Endothelial cell of umbilical vein (primary cell): ENCODE measurements at regions not wholly inside any gene's neighbourhood (a gene's known extent, or its start where the extent isn't known, plus 50 kb on each side); places are given as distances from the start of the nearest gene placed in this dataset.
"Not testable (repeated sequence)": the region's sequence is repeated elsewhere in the genome, so short reads cannot be mapped to it uniquely, and the experiment has no call there.

Experiments
- BruUV-seq: library from RNA; stranded (reverse); fragments of 400-500 nt; replicated peaks from 2 replicates; lab custom pipeline; 2021; lab: Mats Ljungman, UMichigan
- CTCF ChIA-PET: fragments of 300-600, 350-600 bp; sonication (Branson Sonifier 250); formaldehyde crosslinking; loops from one replicate; lab custom pipeline; 2021; ENCODE audit warnings: antibody characterized with exemption, inconsistent platforms; lab: Charles Lee
- POLR2A ChIA-PET: fragments of 300-600, 350-600 bp; sonication (Branson Sonifier 250); formaldehyde crosslinking; loops from one replicate; lab custom pipeline; 2021; ENCODE audit warnings: antibody characterized with exemption, inconsistent platforms; lab: Charles Lee
- DNase-seq: peaks from one replicate; pipeline ENCODE4 v3.0.0-alpha.2; 2011; ENCODE audit warnings: low read depth, low spot score
- FAIRE-seq: peaks from 2 replicates; lab custom pipeline; 2011; peaks lifted over from hg19 to GRCh38; lab: Jason Lieb, UNC
- H2AFZ ChIP-seq: 2 replicates; pipeline ENCODE4 v1.6.0; 2012; ENCODE audit warnings: low read depth, low read length, control low read depth, inconsistent platforms
- H3K27ac ChIP-seq: 2 replicates; pipeline ENCODE4 v1.5.1; 2011; ENCODE audit warnings: low read depth, mild to moderate bottlenecking, control low read depth, low read length, moderate library complexity; ENCODE audit not compliant: insufficient read depth
- H3K27me3 ChIP-seq, 2 experiments: 2 replicates each; pipeline versions ENCODE4 v1.6.0 to v1.6.1; 2011; ENCODE audit warnings: low read length in 2 of 2, mixed read lengths in 1 of 2; ENCODE audit not compliant: control insufficient read depth in 2 of 2, insufficient read depth in 2 of 2
- H3K36me3 ChIP-seq, 2 experiments: 2 replicates in 1 of 2; 3 replicates in 1 of 2; pipeline ENCODE4 v1.5.1; 2011; ENCODE audit warnings: low read length in 2 of 2, mild to moderate bottlenecking in 1 of 2, moderate library complexity in 1 of 2; ENCODE audit not compliant: control insufficient read depth in 2 of 2, insufficient read depth in 2 of 2; ENCODE audit errors: extremely low read depth in 1 of 2
- H3K4me1 ChIP-seq: 3 replicates; pipeline ENCODE4 v1.5.1; 2011; ENCODE audit warnings: mild to moderate bottlenecking, low read length; ENCODE audit not compliant: control insufficient read depth, insufficient read depth; ENCODE audit errors: extremely low read depth
- H3K4me2 ChIP-seq: 2 replicates; pipeline ENCODE4 v1.6.1; 2011; ENCODE audit warnings: low read length, control low read depth, mixed read lengths; ENCODE audit not compliant: insufficient read depth
- H3K4me3 ChIP-seq, 3 experiments: fragments of 200-600 bp in 1 of 3; sonication (generic), shearing (Covaris generic) in 1 of 3; replicated peaks in 1 of 3; 2 replicates each; pipeline ENCODE4 v1.5.1; 2011 to 2016; ENCODE audit warnings: control low read depth in 3 of 3, low read length in 3 of 3, mild to moderate bottlenecking in 2 of 3, inconsistent platforms in 1 of 3, low read depth in 1 of 3, moderate library complexity in 1 of 3; ENCODE audit not compliant: insufficient read depth in 1 of 3
- H3K79me2 ChIP-seq: 2 replicates; pipeline ENCODE4 v1.6.0; 2012; ENCODE audit warnings: low read length, inconsistent platforms; ENCODE audit not compliant: control insufficient read depth, insufficient read depth
- H3K9ac ChIP-seq: replicated peaks from 2 replicates; pipeline ENCODE3; 2011; ENCODE audit warnings: low read length, control low read depth; ENCODE audit not compliant: insufficient read depth; ENCODE audit errors: extremely low read depth
- H3K9me1 ChIP-seq: replicated peaks from 3 replicates; pipeline ENCODE4 v1.6.0; 2011; ENCODE audit warnings: mild to moderate bottlenecking, low read length; ENCODE audit not compliant: control insufficient read depth, insufficient read depth; ENCODE audit errors: extremely low read depth
- H3K9me3 ChIP-seq: replicated peaks from 2 replicates; pipeline ENCODE4 v1.5.1; 2012; ENCODE audit warnings: low read length, inconsistent platforms; ENCODE audit not compliant: control insufficient read depth, insufficient read depth
- H4K20me1 ChIP-seq: replicated peaks from 2 replicates; pipeline ENCODE3; 2011; ENCODE audit warnings: mild to moderate bottlenecking, low read length; ENCODE audit not compliant: control insufficient read depth, insufficient read depth; ENCODE audit errors: extremely low read depth
- EZH2 ChIP-seq: IDR thresholded peaks from 2 replicates; pipeline ENCODE4 v1.6.1; 2012; ENCODE audit warnings: borderline replicate concordance, low read depth, mild to moderate bottlenecking, moderate library complexity, low read length, inconsistent platforms; ENCODE audit not compliant: severe bottlenecking
- FOS ChIP-seq: IDR thresholded peaks from 2 replicates; pipeline ENCODE4 v1.6.1; 2011; ENCODE audit warnings: mild to moderate bottlenecking, low read length, moderate library complexity, borderline replicate concordance; ENCODE audit not compliant: insufficient read depth
- GATA2 ChIP-seq: IDR thresholded peaks from 2 replicates; pipeline ENCODE4 v1.7.0; 2011; ENCODE audit warnings: low read depth, mild to moderate bottlenecking, moderate library complexity, mixed read lengths, low read length; ENCODE audit not compliant: insufficient read length, insufficient read depth
- JUN ChIP-seq: IDR thresholded peaks from 2 replicates; pipeline ENCODE4 v1.6.1; 2011; ENCODE audit warnings: borderline replicate concordance, low read depth; ENCODE audit not compliant: insufficient read length, insufficient read depth
- MYC ChIP-seq: IDR thresholded peaks from one replicate; pipeline ENCODE4 v1.6.1; 2011; ENCODE audit warnings: mild to moderate bottlenecking, low read depth, low read length
- POLR2A ChIP-seq: IDR thresholded peaks from 2 replicates; pipeline ENCODE4 v1.6.1; 2012; ENCODE audit warnings: low read depth, mild to moderate bottlenecking, control low read depth, low read length
- POLR2AphosphoS5 ChIP-seq: IDR thresholded peaks from 2 replicates; pipeline ENCODE4 v1.6.1; 2012; ENCODE audit warnings: low read depth, mild to moderate bottlenecking, control low read depth, low read length, moderate library complexity; ENCODE audit not compliant: insufficient read depth
- dilution Hi-C: fragments of 300-500 bp; cut with MboI; formaldehyde crosslinking; loops from one replicate; pipeline ENCODE4 v1.15.0; 2019; ENCODE audit warnings: low sequenced_read_pairs; ENCODE audit not compliant: extremely low pct_ligation_motif_present
- intact Hi-C: fragments of 100-400 bp; cut with micrococcal nuclease; formaldehyde crosslinking; loops from one replicate; pipeline ENCODE4 v1.10.0; 2022
- TF ChIP-seq, protein P1 (sequence below), 2 donors: IDR thresholded peaks; 1 replicate in 1 of 2; 2 replicates in 1 of 2; pipeline ENCODE4 v1.5.1; 2011; ENCODE audit warnings: low read length in 2 of 2, mild to moderate bottlenecking in 2 of 2, moderate library complexity in 2 of 2, control low read depth in 1 of 2, inconsistent platforms in 1 of 2, low read depth in 1 of 2; ENCODE audit not compliant: insufficient read depth in 1 of 2; ENCODE audit errors: extremely low read depth in 1 of 2
- TF ChIP-seq, protein P2 (sequence below): IDR thresholded peaks from 2 replicates; pipeline ENCODE4 v1.6.1; 2011; ENCODE audit not compliant: insufficient read depth, insufficient read length

DNA sequence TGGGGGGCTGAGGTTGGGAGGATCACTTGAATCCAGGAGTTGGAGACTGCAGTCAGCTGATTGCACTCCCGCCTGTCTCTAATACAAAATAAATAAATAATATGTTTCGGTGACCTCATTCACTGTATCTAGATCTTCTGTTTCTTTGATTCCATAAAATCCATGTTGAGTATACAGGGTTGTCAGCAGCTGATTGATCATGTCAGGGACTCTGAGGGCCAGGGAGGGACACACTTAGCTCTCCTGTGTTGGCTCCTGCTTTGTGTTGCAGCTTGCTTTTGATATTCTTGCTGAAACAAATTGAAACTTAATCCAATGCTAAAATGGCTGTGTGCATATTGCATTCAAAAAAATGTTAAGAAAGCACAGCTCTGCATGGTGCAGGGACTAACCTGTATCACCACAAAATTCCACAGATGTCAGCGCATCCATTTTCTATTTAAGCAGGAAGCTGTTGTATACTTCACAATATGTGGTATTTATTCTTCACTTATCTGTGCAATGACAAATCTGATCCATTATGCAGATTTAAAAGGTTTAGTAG is 454.5 kb downstream of the CDH11 start:
- H3K27me3 ChIP-seq: no peaks in the 10 kb centered on the region
- no peaks in the 10 kb centered on the region for H4K20me1 ChIP-seq
- no peak overlapping the region for H2AFZ ChIP-seq
- H3K9me3 ChIP-seq: no peaks in the 10 kb centered on the region
- no TSS peak for BruUV-seq
- H3K4me3 ChIP-seq: no peak overlapping the region
- H3K27ac ChIP-seq: no peak overlapping the region
- TF ChIP-seq EZH2 (no peak), JUN (no peak), POLR2A (no peak), FOS (no peak), POLR2AphosphoS5 (no peak), GATA2 (no peak), MYC (no peak)
- TF ChIP-seq, protein P1, sequence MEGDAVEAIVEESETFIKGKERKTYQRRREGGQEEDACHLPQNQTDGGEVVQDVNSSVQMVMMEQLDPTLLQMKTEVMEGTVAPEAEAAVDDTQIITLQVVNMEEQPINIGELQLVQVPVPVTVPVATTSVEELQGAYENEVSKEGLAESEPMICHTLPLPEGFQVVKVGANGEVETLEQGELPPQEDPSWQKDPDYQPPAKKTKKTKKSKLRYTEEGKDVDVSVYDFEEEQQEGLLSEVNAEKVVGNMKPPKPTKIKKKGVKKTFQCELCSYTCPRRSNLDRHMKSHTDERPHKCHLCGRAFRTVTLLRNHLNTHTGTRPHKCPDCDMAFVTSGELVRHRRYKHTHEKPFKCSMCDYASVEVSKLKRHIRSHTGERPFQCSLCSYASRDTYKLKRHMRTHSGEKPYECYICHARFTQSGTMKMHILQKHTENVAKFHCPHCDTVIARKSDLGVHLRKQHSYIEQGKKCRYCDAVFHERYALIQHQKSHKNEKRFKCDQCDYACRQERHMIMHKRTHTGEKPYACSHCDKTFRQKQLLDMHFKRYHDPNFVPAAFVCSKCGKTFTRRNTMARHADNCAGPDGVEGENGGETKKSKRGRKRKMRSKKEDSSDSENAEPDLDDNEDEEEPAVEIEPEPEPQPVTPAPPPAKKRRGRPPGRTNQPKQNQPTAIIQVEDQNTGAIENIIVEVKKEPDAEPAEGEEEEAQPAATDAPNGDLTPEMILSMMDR (IDR thresholded peaks at IDR 0.05; ENCODE audit: extremely low read depth in 1 of 2, insufficient read depth in 1 of 2, low read depth in 1 of 2, low read length in 2 of 2): no peak
- TF ChIP-seq, protein P2, sequence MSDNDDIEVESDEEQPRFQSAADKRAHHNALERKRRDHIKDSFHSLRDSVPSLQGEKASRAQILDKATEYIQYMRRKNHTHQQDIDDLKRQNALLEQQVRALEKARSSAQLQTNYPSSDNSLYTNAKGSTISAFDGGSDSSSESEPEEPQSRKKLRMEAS: no peak
- ChIA-PET CTCF (no interaction called here), POLR2A (no interaction called here)
- no peaks in the 10 kb centered on the region for H3K9me1 ChIP-seq
- H3K4me1 ChIP-seq: no peaks in the 10 kb centered on the region
- dilution Hi-C loops: no loop called here
- intact Hi-C loops: no loop called here
- no peak overlapping the region for H3K9ac ChIP-seq
- DNase-seq: no peak
- no peak for FAIRE-seq
- no peak overlapping the region for H3K4me2 ChIP-seq
- no peaks in the 10 kb centered on the region for H3K79me2 ChIP-seq
- no peaks in the 10 kb centered on the region for H3K36me3 ChIP-seq

DNA sequence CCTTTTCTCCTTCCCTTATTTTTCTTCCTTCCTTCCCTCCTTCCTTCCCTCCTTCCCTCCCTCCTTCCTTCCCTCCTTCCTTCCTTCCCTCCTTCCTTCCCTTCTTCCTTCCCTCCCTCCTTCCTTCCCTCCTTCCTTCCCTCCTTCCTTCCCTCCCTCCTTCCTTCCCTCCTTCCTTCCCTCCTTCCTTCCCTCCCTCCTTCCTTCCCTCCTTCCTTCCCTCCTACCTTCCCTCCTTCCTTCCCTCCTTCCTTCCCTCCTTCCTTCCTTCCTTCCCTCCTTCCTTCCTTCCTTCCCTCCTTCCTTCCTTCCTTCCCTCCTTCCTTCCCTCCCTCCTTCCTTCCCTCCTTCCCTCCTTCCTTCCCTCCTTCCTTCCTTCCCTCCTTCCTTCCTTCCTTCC is 459.6 kb downstream of the CDH11 start:
- POLR2A ChIA-PET, H3K9ac ChIP-seq, H3K36me3 ChIP-seq, FAIRE-seq, H3K79me2 ChIP-seq, H3K4me1 ChIP-seq, H3K4me2 ChIP-seq, H4K20me1 ChIP-seq, dilution Hi-C loops, H3K27me3 ChIP-seq, CTCF ChIA-PET, H2AFZ ChIP-seq, H3K9me1 ChIP-seq, BruUV-seq, H3K9me3 ChIP-seq, DNase-seq, intact Hi-C loops, H3K27ac ChIP-seq, H3K4me3 ChIP-seq: not testable (repeated sequence)
